ENCODE measurements at regions not wholly inside any gene's neighbourhood (a gene's known extent, or its start where the extent isn't known, plus 50 kb on each side); places are given as distances from the start of the nearest gene placed in this dataset.

DNA sequence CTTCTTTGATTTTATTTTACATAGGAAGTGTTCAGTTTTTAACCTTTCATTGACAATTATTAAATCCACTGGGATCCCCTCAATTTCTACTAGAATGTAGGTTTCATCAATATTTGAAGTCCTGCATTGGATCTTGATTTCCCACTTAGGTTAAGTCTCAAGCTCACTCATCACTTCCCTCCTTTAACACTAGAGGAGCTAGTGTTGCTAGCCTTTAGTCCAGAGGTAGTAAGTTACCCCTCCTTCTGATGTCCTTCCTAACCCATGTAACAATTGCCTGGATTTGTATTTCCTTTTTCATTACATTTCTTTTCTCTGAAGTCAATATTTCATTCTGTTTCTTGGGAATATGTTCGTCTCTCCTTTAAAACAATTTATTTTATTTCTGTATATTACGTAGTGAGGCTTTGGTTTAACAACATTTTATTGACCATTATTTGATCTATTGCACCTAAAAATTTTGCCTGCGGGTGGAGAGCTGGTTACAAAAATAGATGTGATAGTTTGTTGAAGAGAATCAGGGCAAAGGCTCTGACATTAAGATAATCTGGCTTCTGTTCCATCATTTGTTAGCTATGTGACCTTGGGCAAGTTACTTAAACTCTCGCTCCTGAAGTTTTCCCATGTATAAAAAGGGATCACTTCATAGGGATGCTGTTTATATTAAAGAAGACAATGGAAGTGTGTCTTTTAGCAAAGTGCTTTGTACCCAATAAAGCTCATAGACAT lies 833.0 kb downstream of the SLC4A3 start:
- Histone ChIP-seq H3K36me3 (ENCODE audit: control insufficient read depth, insufficient read depth, low read length) (no peaks in the 10 kb centered on the region), H3K4me3 (ENCODE audit: extremely low read depth, insufficient read depth, low read length, poor library complexity, severe bottlenecking) (no peak overlapping the region), H3K27ac (ENCODE audit: low read depth, low read length, severe bottlenecking) (no peak overlapping the region), H3K9me3 (ENCODE audit: control insufficient read depth, low read length) (no peaks in the 10 kb centered on the region), H3K4me1 (ENCODE audit: control insufficient read depth, insufficient read depth, low read length, poor library complexity, severe bottlenecking) (no peaks in the 10 kb centered on the region)
- no CpG with 5 or more reads among the region's 4 CpGs for WGBS, 2 experiments (ENCODE audit: insufficient coverage in 2 of 2)

DNA sequence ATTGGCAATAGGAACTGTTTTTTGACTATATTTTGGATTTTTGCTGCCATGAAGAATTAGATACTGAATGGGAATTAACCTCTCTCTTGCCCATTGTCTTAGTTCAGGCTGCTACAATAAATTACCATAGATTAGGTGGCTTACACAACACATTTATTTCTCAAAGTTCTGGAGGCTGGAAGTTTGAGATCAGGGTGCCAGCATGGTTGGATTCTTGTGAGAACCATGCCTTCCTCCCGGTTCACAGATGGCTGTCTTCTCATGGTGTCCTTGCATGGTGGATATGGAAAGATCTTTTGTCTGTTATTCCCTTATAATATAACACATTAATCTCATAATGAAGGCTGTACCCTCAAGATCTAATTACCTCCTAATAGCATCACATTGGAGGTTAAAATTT lies 836.4 kb downstream of the SLC4A3 start:
- H3K27ac ChIP-seq (ENCODE audit: low read depth, low read length, severe bottlenecking), result no peak overlapping the region
- no CpG with 5 or more reads among the region's 1 CpG for WGBS, 2 experiments (ENCODE audit: insufficient coverage in 2 of 2)
- no peaks in the 10 kb centered on the region for H3K4me1 ChIP-seq (ENCODE audit: control insufficient read depth, insufficient read depth, low read length, poor library complexity, severe bottlenecking)
- H3K9me3 ChIP-seq (ENCODE audit: control insufficient read depth, low read length), result no peaks in the 10 kb centered on the region
- H3K36me3 ChIP-seq (ENCODE audit: control insufficient read depth, insufficient read depth, low read length), result no peaks in the 10 kb centered on the region
- no peak overlapping the region for H3K4me3 ChIP-seq (ENCODE audit: extremely low read depth, insufficient read depth, low read length, poor library complexity, severe bottlenecking)

DNA sequence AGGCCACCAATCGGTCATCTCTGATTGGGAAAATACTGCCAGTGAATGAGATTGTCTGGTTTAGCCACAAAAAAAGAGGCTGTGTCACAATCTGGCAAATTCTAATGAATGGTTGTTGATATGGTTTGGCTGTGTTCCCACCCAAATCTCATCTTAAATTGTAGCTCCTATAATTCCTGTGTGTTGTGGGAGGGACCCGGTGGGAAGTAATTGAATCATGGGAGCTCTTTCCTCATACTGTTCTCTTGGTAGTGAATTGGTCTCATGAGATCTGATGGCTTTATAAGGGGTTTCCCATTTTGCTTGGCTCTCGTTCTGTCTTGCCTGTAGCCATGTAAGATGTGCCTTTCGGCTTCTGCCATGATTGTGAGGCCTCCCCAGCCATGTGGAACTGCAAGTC lies 838.3 kb downstream of the SLC4A3 start:
- Histone ChIP-seq H3K36me3 (ENCODE audit: control insufficient read depth, insufficient read depth, low read length) (no peaks in the 10 kb centered on the region), H3K4me3 (ENCODE audit: extremely low read depth, insufficient read depth, low read length, poor library complexity, severe bottlenecking) (no peak overlapping the region), H3K27ac (ENCODE audit: low read depth, low read length, severe bottlenecking) (no peak overlapping the region), H3K4me1 (ENCODE audit: control insufficient read depth, insufficient read depth, low read length, poor library complexity, severe bottlenecking) (no peaks in the 10 kb centered on the region), H3K9me3 (ENCODE audit: control insufficient read depth, low read length) (no peaks in the 10 kb centered on the region)
- WGBS, 2 experiments (ENCODE audit: insufficient coverage in 2 of 2), result 89 to 94% methylated on average over 4 of the region's 4 CpGs

DNA sequence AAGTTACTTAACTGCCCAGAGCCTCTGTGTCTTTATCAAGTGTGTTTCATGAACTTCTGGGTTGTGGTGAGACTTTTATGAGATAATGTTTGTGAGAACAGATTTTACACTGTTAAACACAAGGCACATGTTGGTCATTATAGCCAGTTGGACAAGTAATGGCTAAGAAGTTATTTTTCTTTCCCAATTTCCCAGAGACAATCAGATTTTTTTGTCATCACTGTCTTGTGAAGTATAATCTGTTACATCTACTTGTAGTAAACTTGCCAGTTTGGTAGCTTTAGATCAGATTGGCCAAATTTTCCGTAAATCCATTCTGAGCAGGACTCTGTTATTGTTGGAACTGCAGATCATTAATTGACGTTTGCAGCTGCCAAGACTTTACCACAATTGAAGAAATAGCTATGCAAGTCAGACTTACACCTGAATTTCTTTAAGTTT lies 838.8 kb downstream of the SLC4A3 start:
- Histone ChIP-seq H3K4me1 (ENCODE audit: control insufficient read depth, insufficient read depth, low read length, poor library complexity, severe bottlenecking) (no peaks in the 10 kb centered on the region), H3K9me3 (ENCODE audit: control insufficient read depth, low read length) (no peaks in the 10 kb centered on the region), H3K36me3 (ENCODE audit: control insufficient read depth, insufficient read depth, low read length) (no peaks in the 10 kb centered on the region), H3K27ac (ENCODE audit: low read depth, low read length, severe bottlenecking) (no peak overlapping the region), H3K4me3 (ENCODE audit: extremely low read depth, insufficient read depth, low read length, poor library complexity, severe bottlenecking) (no peak overlapping the region)
- 50 to 80% methylated on average over 1 to 2 of the region's 2 CpGs for WGBS, 2 experiments (ENCODE audit: insufficient coverage in 2 of 2)

DNA sequence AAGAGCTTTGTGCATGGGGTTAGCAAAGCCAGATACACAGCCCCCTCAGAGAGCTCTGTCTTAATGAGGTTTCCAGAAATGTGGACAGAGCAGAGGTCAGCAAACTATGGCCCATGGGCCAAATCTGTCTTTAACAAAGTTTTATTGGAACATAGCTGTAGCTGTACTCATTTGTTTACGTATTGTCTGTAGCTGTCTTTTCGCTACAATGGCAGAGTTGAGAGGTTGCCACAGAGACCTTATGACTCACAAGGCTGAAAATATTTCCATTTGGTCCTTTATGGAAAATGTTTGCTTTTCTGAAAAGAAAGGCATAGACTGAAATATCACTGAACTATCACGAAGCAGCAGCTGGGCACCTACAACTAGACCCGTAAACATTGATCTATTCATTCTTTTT lies 841.8 kb downstream of the SLC4A3 start:
- H3K9me3 ChIP-seq (ENCODE audit: control insufficient read depth, low read length), result no peaks in the 10 kb centered on the region
- WGBS, 2 experiments (ENCODE audit: insufficient coverage in 2 of 2), result 92% methylated on average over 2 of the region's 4 CpGs; no CpG with 5 or more reads in 1 of the 2 experiments
- no peak overlapping the region for H3K27ac ChIP-seq (ENCODE audit: low read depth, low read length, severe bottlenecking)
- H3K4me3 ChIP-seq (ENCODE audit: extremely low read depth, insufficient read depth, low read length, poor library complexity, severe bottlenecking), result no peak overlapping the region
- no peaks in the 10 kb centered on the region for H3K36me3 ChIP-seq (ENCODE audit: control insufficient read depth, insufficient read depth, low read length)
- H3K4me1 ChIP-seq (ENCODE audit: control insufficient read depth, insufficient read depth, low read length, poor library complexity, severe bottlenecking), result no peaks in the 10 kb centered on the region

DNA sequence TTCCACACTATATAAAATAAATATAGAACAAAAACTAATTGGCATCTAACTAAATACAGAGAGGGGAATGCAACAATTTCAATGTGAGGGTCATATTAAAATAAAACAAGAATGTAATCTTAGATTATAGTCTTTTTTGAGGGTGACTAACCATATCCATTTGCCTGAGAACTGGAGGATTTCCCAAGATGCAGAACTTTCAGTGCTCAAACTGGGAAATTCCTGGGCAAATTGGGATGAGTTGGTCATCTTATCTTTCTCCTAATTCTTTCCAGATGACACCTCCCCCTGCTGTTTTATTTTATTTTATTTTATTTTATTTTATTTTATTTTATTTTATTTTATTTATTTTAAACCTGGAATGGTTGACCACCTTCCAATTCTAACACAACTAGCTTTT lies 846.2 kb downstream of the SLC4A3 start:
- Histone ChIP-seq H3K4me1 (ENCODE audit: control insufficient read depth, insufficient read depth, low read length, poor library complexity, severe bottlenecking) (no peaks in the 10 kb centered on the region), H3K4me3 (ENCODE audit: extremely low read depth, insufficient read depth, low read length, poor library complexity, severe bottlenecking) (no peak overlapping the region)

DNA sequence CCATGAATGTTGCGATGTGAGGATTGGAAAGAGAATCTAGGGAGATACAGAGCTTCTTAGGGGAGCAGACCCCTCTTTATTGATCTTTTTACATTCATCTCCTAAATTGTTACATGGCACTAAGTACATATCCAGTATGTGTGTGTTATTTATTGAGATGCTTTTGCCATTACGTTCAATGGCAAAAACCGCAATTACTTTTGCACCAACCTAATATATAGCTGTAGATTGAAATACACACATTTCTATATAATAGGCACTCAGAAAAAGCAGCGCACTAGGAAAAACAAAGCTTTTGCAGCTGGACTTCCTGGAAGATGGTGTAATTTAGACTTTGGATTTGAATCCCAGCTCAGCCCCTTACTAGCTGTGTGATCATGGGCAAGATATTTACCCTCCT lies 849.4 kb downstream of the SLC4A3 start:
- H3K36me3 ChIP-seq (ENCODE audit: control insufficient read depth, insufficient read depth, low read length), result no peaks in the 10 kb centered on the region
- H3K27ac ChIP-seq (ENCODE audit: low read depth, low read length, severe bottlenecking), result no peak overlapping the region
- no peak overlapping the region for H3K4me3 ChIP-seq (ENCODE audit: extremely low read depth, insufficient read depth, low read length, poor library complexity, severe bottlenecking)
- no peaks in the 10 kb centered on the region for H3K4me1 ChIP-seq (ENCODE audit: control insufficient read depth, insufficient read depth, low read length, poor library complexity, severe bottlenecking)
- H3K9me3 ChIP-seq (ENCODE audit: control insufficient read depth, low read length), result no peaks in the 10 kb centered on the region
- no CpG with 5 or more reads among the region's 4 CpGs for WGBS, 2 experiments (ENCODE audit: insufficient coverage in 2 of 2)

More for the DNA sequence above, 846.2 kb downstream of the SLC4A3 start:
- Histone ChIP-seq H3K27ac (ENCODE audit: low read depth, low read length, severe bottlenecking) (no peak overlapping the region), H3K36me3 (ENCODE audit: control insufficient read depth, insufficient read depth, low read length) (no peaks in the 10 kb centered on the region), H3K9me3 (ENCODE audit: control insufficient read depth, low read length) (no peaks in the 10 kb centered on the region)

DNA sequence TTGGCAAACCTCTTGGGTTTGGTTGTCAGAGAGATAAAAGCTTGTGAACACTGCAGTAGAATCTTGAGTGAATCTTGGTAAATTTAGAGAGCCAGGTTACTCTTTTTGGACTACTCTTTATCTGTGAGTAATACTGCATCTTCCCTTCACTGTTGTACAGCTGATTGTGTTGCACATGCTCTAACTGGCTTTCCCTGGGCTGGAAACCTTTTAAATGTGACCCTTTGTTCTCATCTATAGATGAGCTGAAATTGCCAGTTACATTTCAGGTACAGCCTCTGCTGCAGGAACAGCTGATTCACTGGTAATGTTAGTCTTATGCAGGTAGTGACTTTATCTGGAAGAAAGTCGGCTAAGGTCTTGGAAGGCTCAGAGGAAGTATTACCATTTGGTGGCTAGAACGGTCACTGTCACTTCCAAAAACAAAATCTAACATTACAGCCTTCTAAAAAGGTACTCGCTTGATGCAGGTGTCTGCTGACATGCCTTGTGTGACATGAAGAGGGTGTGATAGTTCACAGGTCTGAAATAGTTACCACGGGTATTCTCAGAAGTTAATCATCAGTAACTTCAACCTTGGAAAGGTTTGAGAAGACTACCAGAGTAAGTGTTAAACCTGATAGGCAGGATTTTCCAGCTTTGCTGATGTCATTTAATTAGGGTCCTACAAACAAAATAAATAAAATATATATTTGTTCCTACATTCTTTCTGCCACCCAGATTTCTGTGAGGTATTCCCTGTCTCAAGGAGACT lies 851.1 kb downstream of the SLC4A3 start:
- no peaks in the 10 kb centered on the region for H3K4me1 ChIP-seq (ENCODE audit: control insufficient read depth, insufficient read depth, low read length, poor library complexity, severe bottlenecking)
- no peaks in the 10 kb centered on the region for H3K36me3 ChIP-seq (ENCODE audit: control insufficient read depth, insufficient read depth, low read length)
- no peak overlapping the region for H3K4me3 ChIP-seq (ENCODE audit: extremely low read depth, insufficient read depth, low read length, poor library complexity, severe bottlenecking)
- 63 to 80% methylated on average over 1 to 2 of the region's 4 CpGs for WGBS, 2 experiments (ENCODE audit: insufficient coverage in 2 of 2)
- H3K9me3 ChIP-seq (ENCODE audit: control insufficient read depth, low read length), result no peaks in the 10 kb centered on the region
- no peak overlapping the region for H3K27ac ChIP-seq (ENCODE audit: low read depth, low read length, severe bottlenecking)

DNA sequence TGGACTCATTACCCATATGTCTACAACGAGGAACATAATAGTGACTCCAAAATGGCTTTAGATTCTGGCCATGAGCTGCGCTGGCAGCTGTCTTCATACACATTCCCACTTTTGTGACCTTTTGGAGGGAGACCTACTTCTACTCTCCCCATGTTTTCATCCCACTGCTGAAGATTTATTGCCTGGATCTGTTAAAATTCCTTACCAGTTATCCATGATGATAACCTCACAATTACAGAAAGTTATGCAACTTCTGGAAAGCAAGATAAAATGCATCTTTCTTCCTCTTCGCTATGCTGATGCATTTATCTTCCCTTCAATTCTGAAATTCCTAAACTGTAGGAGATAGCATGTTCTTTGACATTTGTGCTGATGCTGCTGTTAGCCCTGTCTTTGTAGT lies 855.3 kb downstream of the SLC4A3 start:
- WGBS, 2 experiments (ENCODE audit: insufficient coverage in 2 of 2), result 77 to 82% methylated on average over 2 of the region's 3 CpGs
- H3K4me1 ChIP-seq (ENCODE audit: control insufficient read depth, insufficient read depth, low read length, poor library complexity, severe bottlenecking), result no peaks in the 10 kb centered on the region
- H3K27ac ChIP-seq (ENCODE audit: low read depth, low read length, severe bottlenecking), result no peak overlapping the region

DNA sequence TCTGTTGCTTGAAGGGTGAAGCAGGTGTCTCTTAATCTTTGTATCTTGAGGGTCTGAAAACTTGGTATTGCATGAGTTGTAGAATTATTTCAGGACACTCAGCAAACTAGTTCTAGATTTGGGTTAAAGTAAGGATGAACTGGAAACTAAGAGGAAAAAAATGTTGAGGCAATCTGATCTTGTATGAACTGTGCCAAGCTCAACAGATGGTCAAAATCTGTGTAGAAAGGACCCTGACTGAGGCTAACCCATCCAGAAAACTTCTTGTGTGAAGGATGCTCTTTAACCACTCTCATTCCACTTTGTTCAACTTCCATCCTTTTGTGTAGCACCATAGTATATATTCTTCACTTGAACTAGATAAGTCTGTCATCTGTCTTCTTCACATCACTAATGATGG lies 861.7 kb downstream of the SLC4A3 start:
- no peak overlapping the region for H3K4me3 ChIP-seq (ENCODE audit: extremely low read depth, insufficient read depth, low read length, poor library complexity, severe bottlenecking)
- H3K36me3 ChIP-seq (ENCODE audit: control insufficient read depth, insufficient read depth, low read length), result no peaks in the 10 kb centered on the region
- H3K27ac ChIP-seq (ENCODE audit: low read depth, low read length, severe bottlenecking), result no peak overlapping the region
- no peaks in the 10 kb centered on the region for H3K9me3 ChIP-seq (ENCODE audit: control insufficient read depth, low read length)
- peaks cover 3% of the 10 kb centered on the region for H3K4me1 ChIP-seq (ENCODE audit: control insufficient read depth, insufficient read depth, low read length, poor library complexity, severe bottlenecking)

More for the DNA sequence above, 855.3 kb downstream of the SLC4A3 start:
- no peaks in the 10 kb centered on the region for H3K9me3 ChIP-seq (ENCODE audit: control insufficient read depth, low read length)
- H3K4me3 ChIP-seq (ENCODE audit: extremely low read depth, insufficient read depth, low read length, poor library complexity, severe bottlenecking), result no peak overlapping the region
- H3K36me3 ChIP-seq (ENCODE audit: control insufficient read depth, insufficient read depth, low read length), result no peaks in the 10 kb centered on the region

DNA sequence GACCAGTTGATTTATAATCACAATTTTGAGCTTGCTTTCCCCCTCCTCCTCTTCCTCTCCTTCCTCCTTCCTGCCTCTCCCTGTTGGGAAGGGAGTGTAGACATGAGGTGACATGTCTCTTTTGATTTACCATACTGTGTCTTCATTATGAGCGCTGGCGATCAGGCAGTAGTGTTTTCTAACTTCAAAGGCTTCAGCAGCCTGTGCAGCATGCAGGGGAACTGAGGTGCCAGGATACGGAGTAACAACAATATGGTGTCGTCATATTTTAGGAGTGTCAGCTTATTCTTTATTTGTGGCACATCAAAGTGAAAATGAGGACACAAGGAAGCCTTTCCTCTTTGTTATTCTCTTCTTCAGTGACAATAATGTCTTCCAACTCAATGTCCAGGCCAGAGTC lies 864.2 kb downstream of the SLC4A3 start:
- Histone ChIP-seq H3K27ac (ENCODE audit: low read depth, low read length, severe bottlenecking) (no peak overlapping the region), H3K4me3 (ENCODE audit: extremely low read depth, insufficient read depth, low read length, poor library complexity, severe bottlenecking) (no peak overlapping the region), H3K36me3 (ENCODE audit: control insufficient read depth, insufficient read depth, low read length) (no peaks in the 10 kb centered on the region), H3K9me3 (ENCODE audit: control insufficient read depth, low read length) (no peaks in the 10 kb centered on the region), H3K4me1 (ENCODE audit: control insufficient read depth, insufficient read depth, low read length, poor library complexity, severe bottlenecking) (peaks cover 3% of the 10 kb centered on the region)
- 86 to 95% methylated on average over 4 of the region's 4 CpGs for WGBS, 2 experiments (ENCODE audit: insufficient coverage in 2 of 2)

Measured in mesodermal cell (in vitro differentiated cells).